Raji (cell line): ENCODE measurements at regions not wholly inside any gene's neighbourhood (a gene's known extent, or its start where the extent isn't known, plus 50 kb on each side); places are given as distances from the start of the nearest gene placed in this dataset.

ENCODE experiments used
- POLR2A ChIP-seq: IDR thresholded peaks from 2 replicates; pipeline ENCODE4 v1.6.1; 2011; ENCODE audit warnings: low read depth, low read length, control low read depth; ENCODE audit not compliant: insufficient read depth

- TF ChIP-seq POLR2A, result no peak
Observed at GRCh38 chr4:164368894-164369293, 385.0 kb upstream of the SMIM31 start.

GRCh38 chr4:164373021-164373420, 380.9 kb upstream of the SMIM31 start:
- no peak for TF ChIP-seq POLR2A

GRCh38 chr4:164377277-164377676, 376.7 kb upstream of the SMIM31 start:
- no peak for TF ChIP-seq POLR2A

- no peak for TF ChIP-seq POLR2A
Observed at GRCh38 chr4:164378361-164378760, 375.6 kb upstream of the SMIM31 start.

GRCh38 chr4:164379694-164380093, 374.2 kb upstream of the SMIM31 start:
- TF ChIP-seq POLR2A, result no peak

- TF ChIP-seq POLR2A, result no peak
Observed at GRCh38 chr4:164381859-164382258, 372.1 kb upstream of the SMIM31 start.

GRCh38 chr4:164383058-164383357, 370.9 kb upstream of the SMIM31 start:
- no peak for TF ChIP-seq POLR2A

- TF ChIP-seq POLR2A, result no peak
Observed at GRCh38 chr4:164383358-164384220, 370.3 kb upstream of the SMIM31 start.

- no peak for TF ChIP-seq POLR2A
Observed at GRCh38 chr4:164384416-164384815, 369.5 kb upstream of the SMIM31 start.

GRCh38 chr4:164396439-164396838, 357.5 kb upstream of the SMIM31 start:
- TF ChIP-seq POLR2A, result no peak

GRCh38 chr4:164402554-164402953, 351.4 kb upstream of the SMIM31 start:
- no peak for TF ChIP-seq POLR2A

GRCh38 chr4:164405774-164406173, 348.2 kb upstream of the SMIM31 start:
- no peak for TF ChIP-seq POLR2A

- no peak for TF ChIP-seq POLR2A
Observed at GRCh38 chr4:164408831-164409230, 345.1 kb upstream of the SMIM31 start.

- TF ChIP-seq POLR2A, result no peak
Observed at GRCh38 chr4:164410401-164410800, 343.5 kb upstream of the SMIM31 start.

- no peak for TF ChIP-seq POLR2A
Observed at GRCh38 chr4:164412246-164412645, 341.7 kb upstream of the SMIM31 start.

- TF ChIP-seq POLR2A, result no peak
Observed at GRCh38 chr4:164413743-164414142, 340.2 kb upstream of the SMIM31 start.

- TF ChIP-seq POLR2A, result no peak
Observed at GRCh38 chr4:164423819-164424218, 330.1 kb upstream of the SMIM31 start.
